Activated CD4-positive, alpha-beta memory T cell treated with anti-CD3 and anti-CD28 coated beads for 36 hours (primary cell): ENCODE measurements at regions not wholly inside any gene's neighbourhood (a gene's known extent, or its start where the extent isn't known, plus 50 kb on each side); places are given as distances from the start of the nearest gene placed in this dataset.

Experiments used
- CTCF ChIA-PET: fragments of 350-600 bp; sonication (Branson Sonifier 250); formaldehyde crosslinking; loops from one replicate; lab custom pipeline; 2021; ENCODE audit warnings: antibody characterized with exemption, inconsistent platforms; lab: Charles Lee
- POLR2A ChIA-PET: fragments of 350-600 bp; sonication (Branson Sonifier 250); formaldehyde crosslinking; loops from one replicate; lab custom pipeline; 2021; ENCODE audit warnings: antibody characterized with exemption; lab: Charles Lee
- DNase-seq: peaks from one replicate; pipeline ENCODE4 v3.0.0-alpha.2; 2020
- H3K27ac Mint-ChIP-seq: one replicate; pipeline ENCODE4 v1.8.0; 2021; ENCODE audit warnings: mixed read lengths
- H3K27me3 Mint-ChIP-seq: one replicate; pipeline ENCODE4 v1.8.0; 2021; ENCODE audit warnings: mixed read lengths
- H3K36me3 Mint-ChIP-seq: one replicate; pipeline ENCODE4 v1.8.0; 2021; ENCODE audit warnings: mixed read lengths
- H3K4me1 Mint-ChIP-seq: one replicate; pipeline ENCODE4 v1.8.0; 2021; ENCODE audit warnings: low read depth, mixed read lengths
- H3K4me3 Mint-ChIP-seq: one replicate; pipeline ENCODE4 v1.8.0; 2021; ENCODE audit warnings: mild to moderate bottlenecking, mixed read lengths
- H3K9me3 Mint-ChIP-seq: one replicate; pipeline ENCODE4 v1.8.0; 2021; ENCODE audit warnings: mixed read lengths
- intact Hi-C: fragments of 100-400 bp; cut with micrococcal nuclease; formaldehyde crosslinking; loops from one replicate; pipeline ENCODE4 v1.15.1; 2023

DNA sequence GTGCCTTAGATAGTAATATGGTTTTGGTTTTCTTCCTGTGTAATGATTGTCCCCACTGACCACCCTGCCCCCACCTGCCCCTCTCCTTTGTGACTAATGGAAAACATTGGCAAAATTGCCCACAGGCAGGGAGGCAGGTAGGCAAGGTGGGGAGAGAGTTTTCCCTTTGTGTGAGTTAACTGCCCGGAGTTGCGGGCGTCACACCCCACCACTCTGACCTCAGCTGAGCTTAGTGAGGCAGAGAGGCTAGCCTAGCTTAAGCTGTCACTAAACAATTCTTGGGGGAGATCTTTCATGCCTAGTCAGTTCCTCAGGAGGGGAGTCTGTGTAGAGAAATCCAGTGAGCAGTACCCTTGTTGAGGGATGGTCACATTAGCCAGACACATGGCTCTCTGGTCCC is 245.3 kb downstream of the BCOR start:
- Mint-ChIP-seq H3K27ac (peak overlapping the region; percentile 54), H3K4me3 (peak overlapping the region; percentile 82), H3K9me3 (no peaks in the 10 kb centered on the region), H3K4me1 (peaks cover 43% of the 10 kb centered on the region), H3K27me3 (no peaks in the 10 kb centered on the region), H3K36me3 (peaks cover 19% of the 10 kb centered on the region)
- intact Hi-C loops: loop anchor here (10.0 kb wide), 1 partner anchor 428 kb away; no protein-coding TSS in a partner anchor
- ChIA-PET POLR2A (no interaction called here), CTCF (interaction anchor here (3.1 kb wide), 1 partner anchor 16 kb away, joined by 10 read pairs; no protein-coding TSS in a partner anchor)
- DNase-seq: no peak

DNA sequence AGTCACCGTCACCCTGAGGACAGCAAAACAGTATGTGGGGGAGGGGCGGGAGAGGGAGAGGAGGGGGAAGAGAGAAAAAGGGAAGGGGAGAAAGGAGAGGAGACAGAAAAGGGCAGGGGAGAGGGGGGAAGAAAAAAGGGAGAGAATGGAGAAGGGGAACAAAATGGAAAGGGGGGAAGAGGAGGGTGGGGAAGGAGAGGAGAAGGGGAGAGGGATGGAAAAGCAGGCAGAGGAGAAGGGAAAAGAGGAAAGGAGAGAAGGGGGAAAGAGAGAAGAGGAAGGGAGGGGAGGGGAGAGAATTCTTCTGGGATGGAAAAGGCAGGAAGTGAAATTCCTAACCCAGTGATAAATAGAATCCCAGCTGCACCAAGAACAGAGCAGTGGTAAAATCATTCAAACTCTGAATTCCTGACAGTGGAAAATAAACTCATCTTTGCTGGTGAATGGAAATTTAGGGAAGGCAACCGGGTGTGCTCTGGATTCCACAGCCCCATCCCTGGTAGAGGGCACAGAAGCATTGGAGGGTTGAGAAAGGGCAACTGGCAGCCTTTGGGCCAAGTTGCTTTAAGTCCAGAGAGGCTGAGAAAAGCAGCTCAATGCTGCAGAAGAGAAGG is 244.2 kb downstream of the BCOR start:
- H3K27ac Mint-ChIP-seq: peak overlapping the region; percentile 98
- H3K4me1 Mint-ChIP-seq: peaks cover 53% of the 10 kb centered on the region
- H3K27me3 Mint-ChIP-seq: no peaks in the 10 kb centered on the region
- peaks cover 19% of the 10 kb centered on the region for H3K36me3 Mint-ChIP-seq
- no peak for DNase-seq
- peak overlapping the region; percentile 82 for H3K4me3 Mint-ChIP-seq
- CTCF ChIA-PET: interaction anchor here (0.9 to 3.1 kb wide), 4 partner anchors 17 to 123 kb away, joined by 5 to 10 read pairs (median 6); no protein-coding TSS in a partner anchor
- intact Hi-C loops: loop anchor here (10.0 kb wide), 1 partner anchor 429 kb away; no protein-coding TSS in a partner anchor
- H3K9me3 Mint-ChIP-seq: no peaks in the 10 kb centered on the region
- POLR2A ChIA-PET: interaction anchor here (2.8 kb wide), 1 partner anchor 20 kb away, joined by 22 read pairs; no protein-coding TSS in a partner anchor

DNA sequence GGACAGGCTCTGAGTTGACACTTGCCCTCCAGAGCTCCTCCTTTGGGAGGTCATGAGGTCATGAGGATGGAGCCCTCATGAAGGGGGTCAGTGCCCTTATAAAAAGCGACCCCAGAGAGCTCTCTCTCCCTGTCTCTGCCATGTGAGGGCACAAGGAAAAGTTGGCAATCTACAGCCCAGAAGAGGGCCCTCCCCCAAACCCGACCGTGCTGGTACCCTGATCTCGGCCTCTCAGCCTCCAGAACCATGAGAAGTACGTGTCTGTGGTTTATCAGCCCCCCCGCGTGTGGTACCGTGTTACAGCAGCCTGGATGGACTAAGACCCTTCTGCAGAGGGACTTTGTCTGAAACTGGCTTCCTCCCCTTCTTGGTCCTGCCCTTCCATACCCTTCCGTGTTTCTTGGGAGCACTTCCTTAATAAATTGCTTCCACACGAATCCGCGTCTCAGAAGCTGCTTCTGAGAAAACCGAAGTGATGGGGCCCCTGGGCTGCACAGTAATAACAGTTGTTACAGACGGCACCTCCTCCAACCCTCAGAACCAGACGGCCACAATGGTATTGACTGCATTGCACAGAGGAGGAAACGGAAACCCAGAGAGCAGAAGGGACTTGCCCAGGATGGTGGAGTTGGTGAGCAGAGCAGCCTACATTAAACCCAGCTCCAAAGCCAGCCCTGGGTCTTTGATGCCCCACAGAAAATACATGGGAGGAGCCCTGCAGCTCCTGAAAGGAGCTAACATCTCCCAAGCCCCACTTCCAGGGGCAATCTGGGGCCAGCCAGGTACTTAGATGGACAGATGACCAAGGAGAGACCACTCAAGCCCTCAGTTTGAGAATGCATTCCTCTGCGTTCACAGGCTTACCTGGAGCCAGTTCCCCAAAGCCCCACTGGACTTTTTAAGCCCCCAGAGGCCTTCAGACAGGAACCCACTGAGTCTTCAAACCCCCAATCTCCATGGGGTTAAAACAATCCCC is 242.7 kb downstream of the BCOR start:
- POLR2A ChIA-PET: interaction anchor here (0.8 to 2.8 kb wide), 13 partner anchors 12 to 528 kb away, joined by 3 to 22 read pairs (median 5); no protein-coding TSS in a partner anchor
- intact Hi-C loops: loop anchor here (1.0 to 10.0 kb wide), 9 partner anchors 15 to 430 kb away; partner anchors contain the start of gene BCOR
- Mint-ChIP-seq H3K4me1 (peaks cover 60% of the 10 kb centered on the region), H3K9me3 (no peaks in the 10 kb centered on the region), H3K27me3 (no peaks in the 10 kb centered on the region), H3K4me3 (peak overlapping the region; percentile 82), H3K36me3 (peaks cover 16% of the 10 kb centered on the region), H3K27ac (peak overlapping the region; percentile 98)
- peak; percentile 88 for DNase-seq
- CTCF ChIA-PET: interaction anchor here (0.9 to 3.1 kb wide), 9 partner anchors 15 to 445 kb away, joined by 3 to 10 read pairs (median 4); no protein-coding TSS in a partner anchor

DNA sequence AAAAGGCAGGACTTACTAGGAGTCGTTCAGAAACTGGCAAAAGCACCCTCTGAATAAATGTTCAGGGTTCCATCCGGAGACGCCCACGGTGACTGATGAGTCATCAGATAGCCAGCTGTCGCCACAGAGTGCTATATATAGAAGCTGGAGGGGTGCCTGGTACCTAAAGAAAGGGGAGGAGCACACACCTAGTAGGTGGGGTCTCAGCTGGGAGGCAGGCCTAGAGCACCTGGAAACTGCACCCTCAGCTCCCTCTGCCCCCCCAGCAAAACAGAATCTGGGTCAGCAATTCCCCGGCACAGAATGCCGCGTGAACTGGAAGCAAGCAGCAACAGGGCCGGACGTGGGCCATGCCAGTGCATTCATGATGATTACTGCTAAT is 242.0 kb downstream of the BCOR start:
- H3K4me1 Mint-ChIP-seq: peaks cover 63% of the 10 kb centered on the region
- H3K9me3 Mint-ChIP-seq: no peaks in the 10 kb centered on the region
- peak overlapping the region; percentile 98 for H3K27ac Mint-ChIP-seq
- intact Hi-C loops: loop anchor here (1.0 to 10.0 kb wide), 9 partner anchors 15 to 431 kb away; partner anchors contain the start of gene BCOR
- DNase-seq: peak; percentile 89
- POLR2A ChIA-PET: interaction anchor here (0.8 to 2.8 kb wide), 13 partner anchors 11 to 528 kb away, joined by 3 to 22 read pairs (median 5); no protein-coding TSS in a partner anchor
- CTCF ChIA-PET: interaction anchor here (1.0 to 1.4 kb wide), 3 partner anchors 18 to 444 kb away, joined by 3 to 4 read pairs (median 3); no protein-coding TSS in a partner anchor
- peak overlapping the region; percentile 82 for H3K4me3 Mint-ChIP-seq
- H3K27me3 Mint-ChIP-seq: no peaks in the 10 kb centered on the region
- H3K36me3 Mint-ChIP-seq: peaks cover 16% of the 10 kb centered on the region

DNA sequence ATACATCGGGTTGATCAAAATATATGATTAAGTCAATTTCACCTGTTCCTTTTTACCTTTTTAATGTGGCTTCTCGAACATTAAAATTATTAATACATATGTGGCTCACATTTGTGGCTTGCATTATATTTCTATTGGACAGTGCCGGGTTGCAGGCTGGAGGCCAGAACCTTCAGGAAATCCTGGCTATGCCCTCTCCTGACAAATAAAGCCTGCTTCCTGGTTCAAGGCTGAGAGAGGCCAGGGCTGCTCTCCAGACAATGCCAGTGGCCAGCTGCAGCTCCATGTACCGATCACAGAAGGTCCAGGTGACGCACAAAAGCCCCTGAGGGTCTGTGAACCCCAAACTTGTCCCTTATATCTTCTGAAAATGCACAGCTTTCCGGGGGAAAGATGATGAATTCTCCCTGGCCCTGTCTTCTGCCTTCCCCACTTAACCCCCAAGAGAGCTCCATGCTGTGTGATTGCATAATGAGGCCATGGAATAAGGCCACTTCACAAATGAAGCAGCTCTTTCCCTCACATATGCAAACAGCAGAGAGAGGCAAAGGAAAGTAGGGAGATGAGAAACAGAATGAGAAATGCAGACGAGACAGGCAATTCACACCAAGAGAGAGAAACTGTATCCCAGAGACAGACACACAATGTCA is 241.2 kb downstream of the BCOR start:
- CTCF ChIA-PET: no interaction called here
- POLR2A ChIA-PET: interaction anchor here (2.3 to 2.4 kb wide), 2 partner anchors 14 to 39 kb away, joined by 12 to 14 read pairs; no protein-coding TSS in a partner anchor
- H3K27ac Mint-ChIP-seq: peak overlapping the region; percentile 98
- no peak for DNase-seq
- intact Hi-C loops: loop anchor here (5.0 to 10.0 kb wide), 3 partner anchors 46 to 432 kb away; partner anchors contain the start of gene BCOR
- peaks cover 67% of the 10 kb centered on the region for H3K4me1 Mint-ChIP-seq
- peaks cover 12% of the 10 kb centered on the region for H3K36me3 Mint-ChIP-seq
- H3K27me3 Mint-ChIP-seq: no peaks in the 10 kb centered on the region
- H3K4me3 Mint-ChIP-seq: peak overlapping the region; percentile 11
- no peaks in the 10 kb centered on the region for H3K9me3 Mint-ChIP-seq

DNA sequence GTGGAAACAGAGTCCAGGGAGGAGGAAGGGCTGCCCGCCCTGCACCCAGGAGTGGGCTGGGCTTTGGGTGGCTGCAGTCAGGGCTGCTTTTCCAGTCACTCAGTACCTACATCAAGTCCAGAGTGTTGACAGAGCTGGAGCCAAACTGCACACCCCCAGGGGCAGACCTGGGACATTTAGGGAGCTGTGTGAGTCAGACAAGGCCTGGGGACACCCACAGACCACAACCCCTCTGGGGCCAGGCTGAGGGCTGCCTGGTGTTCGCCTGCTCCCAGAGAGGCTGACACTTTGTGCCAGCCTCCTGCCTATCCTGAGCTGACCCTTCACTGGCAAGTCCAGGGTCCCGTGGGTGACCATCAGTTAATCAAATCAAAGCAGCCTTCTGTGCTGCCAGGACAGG is 240.0 kb downstream of the BCOR start:
- ChIA-PET POLR2A (no interaction called here), CTCF (interaction anchor here (2.1 kb wide), 1 partner anchor 16 kb away, joined by 6 read pairs; no protein-coding TSS in a partner anchor)
- H3K36me3 Mint-ChIP-seq: peaks cover 4% of the 10 kb centered on the region
- DNase-seq: peak; percentile 67
- no peaks in the 10 kb centered on the region for H3K9me3 Mint-ChIP-seq
- peaks cover 66% of the 10 kb centered on the region for H3K4me1 Mint-ChIP-seq
- H3K27me3 Mint-ChIP-seq: no peaks in the 10 kb centered on the region
- peak overlapping the region; percentile 38 for H3K27ac Mint-ChIP-seq
- H3K4me3 Mint-ChIP-seq: no peak overlapping the region
- intact Hi-C loops: loop anchor here (5.0 to 10.0 kb wide), 3 partner anchors 45 to 433 kb away; partner anchors contain the start of gene BCOR

DNA sequence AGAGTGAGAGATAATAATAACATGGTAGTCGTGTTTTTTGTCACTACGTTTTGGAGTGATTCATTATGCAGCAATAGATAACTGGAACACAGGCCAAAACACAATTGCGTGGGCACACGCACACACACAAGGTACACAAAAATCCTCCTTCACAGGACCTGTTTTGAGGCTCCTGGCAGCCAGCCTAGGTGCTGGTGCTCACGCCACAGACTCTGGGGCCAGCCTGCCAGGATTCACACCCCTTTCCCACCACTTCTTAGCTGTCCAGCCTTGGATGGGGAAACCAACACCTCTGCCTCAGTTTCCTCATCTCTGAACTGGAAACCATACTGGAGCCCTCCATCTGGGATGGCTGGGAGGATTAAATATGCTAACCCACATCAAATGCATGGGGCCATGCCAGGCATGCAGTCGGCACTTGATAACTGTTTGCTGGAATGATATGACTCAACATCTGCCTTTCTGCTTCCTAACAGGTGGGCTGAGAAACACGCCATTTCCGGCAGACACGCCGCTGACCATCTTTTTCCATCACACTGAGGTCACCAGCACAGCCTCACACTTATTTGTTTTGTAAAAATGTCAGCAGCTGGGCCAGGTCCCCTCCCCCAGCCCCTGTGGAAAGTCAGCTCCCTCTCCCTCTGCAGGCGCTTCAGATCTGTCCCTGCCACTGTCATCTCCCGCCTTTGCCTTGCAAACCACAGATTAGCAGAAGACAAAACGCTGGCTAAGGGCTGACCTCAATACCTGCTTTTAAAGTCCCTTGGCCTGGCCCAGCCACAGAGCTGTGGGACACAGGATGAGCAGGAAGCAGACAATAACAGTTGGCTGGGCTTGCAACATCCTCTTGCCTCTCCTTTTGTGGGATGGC is 237.5 kb downstream of the BCOR start:
- peak; percentile 94 for DNase-seq
- CTCF ChIA-PET: interaction anchor here (0.8 to 2.1 kb wide), 4 partner anchors 14 to 407 kb away, joined by 3 to 6 read pairs (median 4); no protein-coding TSS in a partner anchor
- POLR2A ChIA-PET: interaction anchor here (0.7 to 2.9 kb wide), 9 partner anchors 10 to 315 kb away, joined by 3 to 16 read pairs (median 9); partner anchors contain the start of gene BCOR
- Mint-ChIP-seq H3K36me3 (no peaks in the 10 kb centered on the region), H3K4me1 (peaks cover 55% of the 10 kb centered on the region), H3K4me3 (peak overlapping the region; percentile 29), H3K27ac (peak overlapping the region; percentile 98), H3K9me3 (no peaks in the 10 kb centered on the region), H3K27me3 (no peaks in the 10 kb centered on the region)
- intact Hi-C loops: loop anchor here (1.0 to 10.0 kb wide), 10 partner anchors 10 to 435 kb away; partner anchors contain the start of gene BCOR

DNA sequence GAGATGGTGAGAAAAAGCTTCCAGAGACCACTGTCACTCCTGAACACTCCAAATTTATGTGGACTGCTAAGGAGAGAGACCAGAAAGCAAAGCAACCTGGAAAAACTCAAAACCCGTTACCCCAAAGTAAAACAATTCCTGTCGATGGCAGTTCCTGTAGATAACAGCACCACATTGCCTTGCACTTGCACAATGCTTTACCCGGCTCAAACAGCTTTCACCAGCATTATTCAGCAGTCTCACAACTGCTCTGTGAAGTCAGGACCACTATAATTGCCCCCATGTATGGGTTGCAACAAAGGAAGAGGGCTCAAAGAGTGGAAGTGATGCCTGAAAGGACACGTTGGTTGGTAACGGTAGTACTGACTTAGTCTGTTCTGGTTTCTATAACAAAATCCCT is 234.8 kb downstream of the BCOR start:
- intact Hi-C loops: no loop called here
- H3K27me3 Mint-ChIP-seq: no peaks in the 10 kb centered on the region
- DNase-seq: no peak
- no peaks in the 10 kb centered on the region for H3K9me3 Mint-ChIP-seq
- no peaks in the 10 kb centered on the region for H3K36me3 Mint-ChIP-seq
- CTCF ChIA-PET: no interaction called here
- H3K4me3 Mint-ChIP-seq: no peak overlapping the region
- no peak overlapping the region for H3K27ac Mint-ChIP-seq
- POLR2A ChIA-PET: no interaction called here
- H3K4me1 Mint-ChIP-seq: peaks cover 37% of the 10 kb centered on the region

DNA sequence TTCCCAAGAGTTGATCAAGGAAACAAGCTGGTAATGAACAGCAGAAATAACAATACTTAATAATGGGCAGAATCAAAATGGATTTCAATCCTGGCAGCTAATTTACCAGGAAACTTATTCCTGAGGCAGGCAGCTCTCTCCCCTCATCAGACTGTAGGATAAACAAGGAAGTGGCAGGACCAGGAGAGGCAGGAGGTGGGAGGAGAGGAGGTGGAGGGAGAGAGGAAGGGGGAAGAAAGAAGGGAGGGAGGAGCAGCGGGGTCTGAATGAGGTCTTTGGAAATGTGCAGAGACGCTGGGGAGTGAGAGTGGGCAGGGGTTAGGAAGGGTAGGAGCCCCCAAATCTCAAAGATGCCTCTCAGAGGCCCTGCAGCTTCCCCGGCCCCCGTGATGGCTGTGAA is 231.5 kb downstream of the BCOR start:
- ChIA-PET POLR2A (interaction anchor here (1.9 kb wide), 1 partner anchor 11 kb away, joined by 5 read pairs; no protein-coding TSS in a partner anchor), CTCF (no interaction called here)
- H3K9me3 Mint-ChIP-seq: no peaks in the 10 kb centered on the region
- peaks cover 35% of the 10 kb centered on the region for H3K4me1 Mint-ChIP-seq
- no peaks in the 10 kb centered on the region for H3K36me3 Mint-ChIP-seq
- H3K4me3 Mint-ChIP-seq: no peak overlapping the region
- no peak overlapping the region for H3K27ac Mint-ChIP-seq
- no peaks in the 10 kb centered on the region for H3K27me3 Mint-ChIP-seq
- no peak for DNase-seq
- intact Hi-C loops: no loop called here
